MG63 (cell line): ENCODE measurements at regions not wholly inside any gene's neighbourhood (a gene's known extent, or its start where the extent isn't known, plus 50 kb on each side); places are given as distances from the start of the nearest gene placed in this dataset.

ENCODE experiments used
- DNase-seq: peaks from one replicate; pipeline ENCODE4 v3.0.0-alpha.2; 2020
- H3K27me3 ChIP-seq: fragments of 250-450 bp; sonication (Bioruptor Pico); 2 replicates; pipeline ENCODE4 v1.5.1; 2020; ENCODE audit warnings: mild to moderate bottlenecking, moderate library complexity
- H3K36me3 ChIP-seq: fragments of 250-450 bp; sonication (Bioruptor Pico); 2 replicates; pipeline ENCODE4 v1.5.1; 2020; ENCODE audit warnings: mild to moderate bottlenecking, moderate library complexity
- H3K4me3 ChIP-seq: fragments of 250-450 bp; sonication (Bioruptor Pico); 2 replicates; pipeline ENCODE4 v1.5.1; 2020; ENCODE audit warnings: mild to moderate bottlenecking, moderate library complexity
- H3K9me3 ChIP-seq: fragments of 250-450 bp; sonication (Bioruptor Pico); 2 replicates; pipeline ENCODE4 v1.5.1; 2020; ENCODE audit warnings: mild to moderate bottlenecking, moderate library complexity

DNA sequence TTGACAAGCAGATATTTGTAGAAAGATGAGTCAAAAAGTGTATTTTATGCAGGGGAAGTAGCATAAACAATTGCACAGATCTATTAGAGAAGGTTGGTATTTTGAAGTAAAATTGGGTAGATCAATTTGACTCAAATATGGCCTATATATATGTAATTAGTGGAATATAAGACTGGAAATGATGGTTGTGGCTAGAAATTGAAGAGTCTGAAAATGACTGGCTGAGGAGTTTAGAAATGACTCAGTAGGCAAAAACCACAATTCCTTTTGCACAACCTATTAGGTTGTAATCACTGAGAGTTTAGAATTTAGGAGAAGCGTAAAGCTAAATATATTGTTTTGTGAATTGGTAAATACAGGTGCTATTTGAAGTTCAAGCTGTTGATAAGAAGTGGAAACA lies 622.6 kb upstream of the PCDH20 start:
- Histone ChIP-seq H3K4me3 (no peak overlapping the region), H3K9me3 (no peaks in the 10 kb centered on the region), H3K27me3 (no peaks in the 10 kb centered on the region), H3K36me3 (no peaks in the 10 kb centered on the region)
- no peak for DNase-seq

DNA sequence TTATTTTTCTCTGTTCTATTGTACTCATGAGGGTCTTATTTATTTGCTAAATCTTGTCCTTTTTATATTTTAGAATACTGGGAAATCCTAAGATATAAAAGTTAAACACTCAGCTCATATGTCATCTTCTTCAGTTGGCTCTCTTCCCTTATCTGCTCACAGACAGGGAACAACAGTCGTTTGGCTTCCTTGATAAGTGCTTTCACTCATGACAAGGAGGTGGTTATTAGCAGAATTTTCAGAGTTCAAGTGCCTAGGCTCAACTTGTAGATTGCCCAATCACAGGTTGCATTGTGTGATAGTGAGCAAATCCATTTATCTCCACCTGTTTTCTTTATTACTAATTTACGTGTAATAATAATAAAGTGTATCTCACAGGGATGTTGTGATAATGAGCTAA lies 620.3 kb upstream of the PCDH20 start:
- H3K4me3 ChIP-seq: no peak overlapping the region
- no peaks in the 10 kb centered on the region for H3K36me3 ChIP-seq
- H3K9me3 ChIP-seq: no peaks in the 10 kb centered on the region
- DNase-seq: no peak
- no peaks in the 10 kb centered on the region for H3K27me3 ChIP-seq

DNA sequence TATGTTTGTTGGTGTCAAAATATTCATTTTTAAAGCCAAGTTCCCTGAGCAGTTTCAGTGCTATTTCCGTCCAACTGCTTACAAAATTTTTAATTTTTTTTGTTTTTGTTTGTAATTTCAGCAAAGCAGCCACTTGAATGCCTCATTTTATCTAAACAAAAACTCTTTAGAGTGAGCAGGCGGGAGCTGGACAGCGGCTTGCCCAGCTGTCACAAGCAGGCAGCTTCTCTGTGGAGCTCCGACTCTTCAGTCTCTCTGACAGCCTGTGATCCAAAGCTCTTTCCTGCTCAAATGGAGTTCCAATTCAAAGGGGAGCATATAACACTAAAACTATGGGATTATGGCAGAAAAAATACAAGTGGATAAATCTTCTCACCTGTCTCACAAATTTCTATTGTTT lies 618.3 kb upstream of the PCDH20 start:
- DNase-seq: no peak
- no peak overlapping the region for H3K4me3 ChIP-seq
- H3K27me3 ChIP-seq: no peaks in the 10 kb centered on the region
- H3K36me3 ChIP-seq: no peaks in the 10 kb centered on the region
- no peaks in the 10 kb centered on the region for H3K9me3 ChIP-seq

DNA sequence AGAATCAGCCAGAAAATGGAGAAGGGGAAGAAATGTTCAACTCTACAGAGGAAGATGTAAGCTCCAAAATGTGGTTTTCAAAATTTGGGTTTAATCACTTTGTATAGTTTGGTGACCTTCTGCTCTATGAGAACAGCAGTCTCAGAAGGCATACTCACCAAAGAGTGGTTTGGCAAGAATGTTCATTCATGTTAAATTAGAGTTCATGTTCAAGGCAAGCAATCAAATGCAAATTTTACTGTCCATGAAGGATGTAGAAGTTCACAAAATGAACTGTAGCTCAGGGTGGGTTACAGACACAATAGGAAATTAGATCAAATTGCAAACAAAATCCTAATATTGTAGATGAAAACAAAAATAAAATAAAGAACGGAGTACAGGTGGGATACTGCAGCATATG lies 606.7 kb upstream of the PCDH20 start:
- Histone ChIP-seq H3K36me3 (no peaks in the 10 kb centered on the region), H3K4me3 (no peak overlapping the region), H3K27me3 (no peaks in the 10 kb centered on the region), H3K9me3 (no peaks in the 10 kb centered on the region)
- no peak for DNase-seq

DNA sequence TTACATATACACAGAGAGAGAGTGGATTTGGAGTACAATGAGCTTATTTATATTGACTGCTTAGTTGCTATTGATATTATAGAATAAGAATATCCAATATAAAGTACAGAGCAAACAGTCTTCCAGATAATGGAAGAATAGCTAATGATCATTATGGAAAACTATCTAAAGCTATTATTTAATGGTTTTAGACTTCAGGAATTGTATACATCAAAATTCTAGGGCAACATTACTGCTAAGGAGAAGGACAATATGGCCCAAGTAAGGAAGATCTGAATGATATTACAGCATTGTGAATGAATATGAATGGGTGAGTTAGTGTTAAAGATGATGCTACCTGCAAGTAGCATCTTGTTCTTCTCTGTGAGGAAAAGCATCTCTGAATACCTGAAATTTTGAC lies 604.2 kb upstream of the PCDH20 start:
- no peaks in the 10 kb centered on the region for H3K36me3 ChIP-seq
- no peaks in the 10 kb centered on the region for H3K27me3 ChIP-seq
- no peak overlapping the region for H3K4me3 ChIP-seq
- DNase-seq: no peak
- H3K9me3 ChIP-seq: no peaks in the 10 kb centered on the region

DNA sequence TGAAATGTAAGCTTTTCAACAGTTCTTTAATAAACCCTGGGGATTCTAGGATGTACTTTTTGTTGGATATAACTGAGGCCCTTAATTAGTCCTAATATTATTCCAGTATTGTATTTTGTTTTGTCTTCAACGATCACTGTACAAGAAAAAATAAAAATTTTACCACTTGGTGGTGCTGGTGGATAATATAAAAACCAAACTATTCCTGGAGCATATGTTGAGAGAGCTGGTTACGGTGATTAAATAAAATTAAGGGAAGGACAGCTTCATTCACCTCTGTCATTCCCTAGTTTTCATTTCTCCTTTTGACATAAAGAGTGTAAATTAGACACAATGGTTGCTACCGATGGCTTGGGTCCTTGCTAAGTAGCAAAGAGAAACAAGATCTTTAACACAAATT lies 598.6 kb upstream of the PCDH20 start:
- Histone ChIP-seq H3K36me3 (no peaks in the 10 kb centered on the region), H3K9me3 (no peaks in the 10 kb centered on the region), H3K27me3 (no peaks in the 10 kb centered on the region), H3K4me3 (peak overlapping the region; percentile 15; the same call in 1 of the 2 replicates)
- no peak for DNase-seq

DNA sequence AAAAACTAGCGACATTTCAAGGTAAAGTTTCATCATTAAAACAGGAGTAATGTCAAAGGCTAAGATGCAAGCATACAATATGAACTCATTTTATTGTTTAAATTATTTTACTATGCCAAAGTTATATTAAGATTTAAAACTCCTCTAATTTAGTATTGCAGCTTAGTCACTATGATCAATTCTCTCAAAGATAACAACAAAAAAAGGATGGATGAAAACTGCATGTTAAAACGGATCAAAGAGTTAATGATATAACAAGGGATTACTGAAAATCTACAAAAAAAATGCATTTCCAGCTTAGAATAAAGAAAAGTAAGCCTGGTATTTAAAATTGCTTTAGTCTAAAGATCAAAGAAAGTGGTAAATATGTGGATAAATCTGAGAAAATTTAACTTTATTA lies 587.8 kb upstream of the PCDH20 start:
- no peak for DNase-seq
- no peaks in the 10 kb centered on the region for H3K9me3 ChIP-seq
- no peaks in the 10 kb centered on the region for H3K36me3 ChIP-seq
- H3K27me3 ChIP-seq: no peaks in the 10 kb centered on the region
- H3K4me3 ChIP-seq: no peak overlapping the region

DNA sequence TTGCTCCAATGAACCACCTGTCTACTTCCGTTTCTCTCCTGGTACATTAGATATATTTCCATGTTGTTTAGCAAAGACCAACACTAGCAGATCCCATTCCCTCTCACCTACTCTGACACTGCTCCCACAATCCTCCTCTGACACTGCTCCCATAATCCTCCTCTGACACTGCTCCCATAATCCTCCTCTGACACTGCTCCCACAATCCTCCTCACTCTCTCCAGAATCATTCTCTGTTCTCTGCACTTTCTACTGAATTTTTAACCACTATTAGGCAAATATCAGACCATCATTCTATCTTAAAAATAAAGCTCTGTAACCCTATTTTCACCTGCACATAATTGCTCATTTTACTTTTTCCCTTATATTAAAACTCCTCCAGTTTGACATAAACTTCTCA lies 578.5 kb upstream of the PCDH20 start:
- no peak for DNase-seq
- no peak overlapping the region for H3K4me3 ChIP-seq
- no peaks in the 10 kb centered on the region for H3K27me3 ChIP-seq
- no peaks in the 10 kb centered on the region for H3K9me3 ChIP-seq
- no peaks in the 10 kb centered on the region for H3K36me3 ChIP-seq

DNA sequence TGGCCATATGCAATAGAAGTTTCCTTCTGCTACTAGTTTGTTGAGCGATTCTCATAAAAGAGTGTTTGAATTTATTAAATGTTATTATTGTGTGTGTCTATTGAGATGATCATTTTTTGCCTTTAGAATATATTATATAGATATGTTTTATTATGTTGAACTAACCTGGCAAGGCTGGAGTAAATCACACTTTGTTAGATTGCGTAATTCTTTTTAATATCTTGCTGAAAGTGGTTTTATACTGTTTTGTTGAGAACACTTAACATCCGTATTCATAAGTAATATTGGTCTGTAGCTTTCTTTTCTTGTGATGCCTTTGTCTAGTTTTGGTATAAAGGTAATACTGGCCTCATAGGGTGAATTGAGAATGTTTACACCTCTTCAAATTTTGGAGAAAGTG lies 574.3 kb upstream of the PCDH20 start:
- no peak overlapping the region for H3K4me3 ChIP-seq
- H3K9me3 ChIP-seq: no peaks in the 10 kb centered on the region
- no peaks in the 10 kb centered on the region for H3K36me3 ChIP-seq
- no peak for DNase-seq
- no peaks in the 10 kb centered on the region for H3K27me3 ChIP-seq

DNA sequence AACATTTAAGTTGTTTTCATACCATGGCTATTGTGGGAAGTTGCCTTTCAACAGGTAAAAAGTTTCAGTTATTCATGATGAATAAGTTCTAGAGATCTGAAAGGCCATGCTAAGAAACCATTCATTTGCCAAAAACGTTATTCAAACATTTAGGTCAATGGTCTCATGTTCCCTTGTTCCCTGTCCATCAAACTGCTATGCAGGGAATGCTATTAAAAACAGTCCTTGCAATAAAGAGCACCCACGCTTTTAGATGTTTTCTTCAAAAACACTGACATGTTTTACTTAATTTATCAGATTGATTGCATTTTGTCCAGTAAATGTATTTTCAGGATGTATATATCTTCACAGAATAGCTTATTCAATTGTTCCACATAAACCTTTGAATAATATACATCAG lies 573.2 kb upstream of the PCDH20 start:
- no peaks in the 10 kb centered on the region for H3K36me3 ChIP-seq
- H3K4me3 ChIP-seq: no peak overlapping the region
- DNase-seq: no peak

DNA sequence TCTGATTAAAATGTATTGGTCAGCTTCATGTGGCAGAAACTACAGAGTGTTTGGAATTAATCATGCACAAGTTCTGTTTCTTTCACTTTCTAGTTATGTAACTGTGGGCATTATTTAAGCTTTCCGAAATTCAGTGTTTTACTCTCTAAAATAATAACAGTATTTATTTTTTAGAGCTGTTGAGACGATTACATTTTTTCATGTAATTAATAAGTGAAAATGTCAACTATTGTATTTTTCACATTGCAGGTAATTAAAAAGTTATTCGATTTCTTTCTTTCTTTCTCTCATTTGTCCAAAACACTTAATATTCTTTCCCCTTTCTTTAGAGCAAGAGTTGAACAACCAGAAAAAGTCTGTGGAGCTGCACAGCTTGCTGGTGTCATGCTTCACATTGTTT lies 559.4 kb upstream of the PCDH20 start:
- Histone ChIP-seq H3K9me3 (no peaks in the 10 kb centered on the region), H3K4me3 (no peak overlapping the region), H3K27me3 (no peaks in the 10 kb centered on the region), H3K36me3 (no peaks in the 10 kb centered on the region)
- no peak for DNase-seq

More for the DNA sequence above, 573.2 kb upstream of the PCDH20 start:
- no peaks in the 10 kb centered on the region for H3K27me3 ChIP-seq
- no peaks in the 10 kb centered on the region for H3K9me3 ChIP-seq

DNA sequence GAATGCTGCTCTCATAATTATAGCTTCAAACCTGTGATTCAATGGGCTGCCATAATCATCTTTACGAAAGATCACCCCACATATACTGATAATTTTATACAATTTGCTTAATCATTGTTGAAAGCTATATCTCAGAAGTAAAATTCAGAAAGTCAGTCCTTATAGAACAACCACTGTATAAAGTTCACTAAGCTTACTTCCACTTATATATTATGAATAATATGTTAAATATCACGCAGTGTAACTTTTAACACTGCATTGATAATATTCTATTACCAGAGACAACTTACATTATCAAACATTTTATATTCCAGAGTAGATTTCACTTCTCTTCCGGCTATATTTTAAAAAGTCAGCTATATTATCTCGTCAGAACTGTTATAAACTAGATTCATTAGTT lies 550.1 kb upstream of the PCDH20 start:
- no peaks in the 10 kb centered on the region for H3K9me3 ChIP-seq
- no peaks in the 10 kb centered on the region for H3K27me3 ChIP-seq
- no peak overlapping the region for H3K4me3 ChIP-seq
- no peak for DNase-seq
- no peaks in the 10 kb centered on the region for H3K36me3 ChIP-seq

DNA sequence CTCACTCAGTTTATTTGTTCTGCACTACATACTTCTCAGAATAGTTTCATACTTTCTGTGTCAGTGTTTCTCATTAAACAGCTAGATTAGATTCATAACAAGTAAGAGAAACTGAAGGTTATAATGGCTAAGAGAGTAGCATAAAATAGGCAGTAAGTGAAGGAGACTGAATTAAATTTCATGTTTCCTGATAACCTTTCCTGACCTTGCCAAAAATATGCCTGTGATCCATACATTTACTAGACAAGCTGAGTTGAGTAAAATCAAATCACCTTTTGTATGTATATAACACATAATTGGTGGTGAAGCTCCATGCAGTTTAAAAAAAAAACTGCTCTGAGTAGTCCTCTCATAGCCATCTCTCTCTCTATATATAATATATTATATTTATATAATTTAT lies 545.3 kb upstream of the PCDH20 start:
- no peaks in the 10 kb centered on the region for H3K27me3 ChIP-seq
- H3K4me3 ChIP-seq: no peak overlapping the region
- DNase-seq: no peak
- no peaks in the 10 kb centered on the region for H3K36me3 ChIP-seq
- no peaks in the 10 kb centered on the region for H3K9me3 ChIP-seq

DNA sequence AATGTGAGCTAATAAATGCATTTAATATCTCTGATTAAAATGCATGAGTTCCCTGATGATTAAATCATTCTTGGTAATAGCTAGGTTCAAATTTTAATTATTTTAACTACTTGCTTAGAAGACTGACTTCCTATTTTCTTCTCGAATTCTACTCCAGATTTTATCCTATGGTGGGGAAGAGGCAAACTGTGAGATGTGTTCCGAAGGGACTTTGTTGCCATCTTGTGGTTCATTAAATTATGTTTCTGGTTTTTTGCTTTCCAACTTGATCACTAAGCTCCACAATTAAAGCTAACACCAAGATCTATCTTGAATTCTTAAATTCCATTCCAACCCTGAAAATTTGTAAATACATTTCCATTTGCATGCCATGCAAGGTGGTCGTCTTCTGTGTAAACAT lies 538.4 kb upstream of the PCDH20 start:
- DNase-seq: no peak
- Histone ChIP-seq H3K4me3 (no peak overlapping the region), H3K9me3 (no peaks in the 10 kb centered on the region), H3K36me3 (no peaks in the 10 kb centered on the region), H3K27me3 (no peaks in the 10 kb centered on the region)

DNA sequence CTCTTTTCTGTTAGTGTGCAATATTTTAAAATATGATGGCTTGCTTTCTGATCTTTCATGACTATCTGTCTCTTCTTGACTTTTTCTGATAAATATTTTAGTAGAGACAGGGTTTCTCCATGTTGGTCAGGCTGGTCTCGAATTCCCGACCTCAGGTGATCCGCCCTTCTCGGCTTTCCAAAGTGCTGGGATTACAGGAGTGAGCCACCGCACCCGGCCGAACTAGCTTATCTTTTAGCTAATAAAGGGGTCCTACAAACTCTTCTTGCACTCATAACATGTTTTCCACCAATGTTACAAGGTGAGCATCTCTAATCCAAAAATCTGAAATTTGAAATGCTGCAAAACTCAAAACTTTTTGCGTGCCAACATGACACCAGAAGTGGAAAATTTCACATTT lies 535.2 kb upstream of the PCDH20 start:
- Histone ChIP-seq H3K27me3 (no peaks in the 10 kb centered on the region), H3K9me3 (no peaks in the 10 kb centered on the region), H3K4me3 (no peak overlapping the region), H3K36me3 (no peaks in the 10 kb centered on the region)
- no peak for DNase-seq

DNA sequence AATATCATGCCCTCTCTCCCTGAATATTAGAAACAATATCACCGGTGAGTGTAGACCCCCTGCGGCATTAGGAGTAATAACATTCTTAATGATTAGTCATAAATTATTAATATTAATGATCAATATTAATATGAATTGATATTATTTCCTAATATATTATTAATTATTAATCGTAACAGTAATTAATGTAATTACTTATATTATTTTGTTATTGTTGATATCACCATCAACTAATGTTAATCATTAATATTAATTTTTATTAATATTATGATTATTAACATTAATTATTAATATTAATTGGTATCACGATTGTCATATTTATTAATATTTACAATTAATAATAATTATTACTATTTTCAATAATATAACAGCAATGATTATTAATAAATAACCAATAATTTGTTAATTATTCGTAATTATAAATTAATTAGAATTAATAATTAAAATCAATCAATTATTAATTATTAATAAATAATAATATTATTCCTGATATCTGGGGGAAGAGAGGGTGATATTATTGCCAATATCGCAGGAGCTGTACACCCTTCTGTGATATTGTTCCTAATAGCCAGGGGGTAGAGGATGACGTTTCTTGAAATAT lies 528.8 kb upstream of the PCDH20 start:
- Histone ChIP-seq H3K4me3 (no peak overlapping the region), H3K36me3 (no peaks in the 10 kb centered on the region), H3K27me3 (no peaks in the 10 kb centered on the region), H3K9me3 (no peaks in the 10 kb centered on the region)
- DNase-seq: no peak

DNA sequence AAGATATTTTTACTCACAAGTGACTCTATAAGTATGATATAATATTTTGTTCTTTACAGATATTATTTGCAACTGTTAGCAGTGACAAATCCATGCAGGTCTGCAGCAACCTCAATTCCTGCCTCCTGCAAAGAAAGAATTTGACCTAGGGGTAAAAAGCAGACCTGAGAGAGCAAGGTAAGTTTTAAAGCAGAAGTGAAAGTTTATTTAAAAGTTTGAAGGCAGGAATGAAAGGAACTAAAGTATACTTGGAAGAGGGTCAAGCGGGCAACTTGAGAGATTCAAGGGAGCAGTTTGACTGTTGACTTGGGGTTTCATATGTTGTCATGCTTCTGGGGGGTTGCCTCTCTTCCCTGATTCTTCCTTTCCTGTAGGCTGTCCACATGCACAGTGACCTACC lies 520.1 kb upstream of the PCDH20 start:
- H3K36me3 ChIP-seq: no peaks in the 10 kb centered on the region
- H3K4me3 ChIP-seq: no peak overlapping the region
- no peaks in the 10 kb centered on the region for H3K9me3 ChIP-seq
- DNase-seq: no peak
- no peaks in the 10 kb centered on the region for H3K27me3 ChIP-seq

DNA sequence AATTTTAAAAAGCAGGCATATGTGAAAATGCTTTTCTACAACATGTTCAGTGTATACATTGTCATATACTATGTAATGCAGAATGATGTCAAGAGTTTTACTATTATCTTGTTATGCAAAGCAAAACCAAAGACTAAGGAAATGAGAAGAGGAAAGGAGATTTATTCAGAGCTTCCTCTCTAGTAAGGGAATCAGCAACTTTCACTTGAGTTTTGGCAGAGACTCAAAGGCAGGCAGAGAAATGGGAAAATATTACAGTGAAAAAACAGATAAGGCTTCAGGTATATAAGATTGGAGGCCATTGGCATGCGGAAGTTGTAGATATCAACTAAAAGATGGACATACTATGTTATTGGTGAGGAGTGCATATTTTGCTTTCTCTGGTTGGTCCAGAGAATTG lies 512.0 kb upstream of the PCDH20 start:
- DNase-seq: no peak
- Histone ChIP-seq H3K4me3 (no peak overlapping the region), H3K36me3 (no peaks in the 10 kb centered on the region), H3K9me3 (no peaks in the 10 kb centered on the region), H3K27me3 (no peaks in the 10 kb centered on the region)

DNA sequence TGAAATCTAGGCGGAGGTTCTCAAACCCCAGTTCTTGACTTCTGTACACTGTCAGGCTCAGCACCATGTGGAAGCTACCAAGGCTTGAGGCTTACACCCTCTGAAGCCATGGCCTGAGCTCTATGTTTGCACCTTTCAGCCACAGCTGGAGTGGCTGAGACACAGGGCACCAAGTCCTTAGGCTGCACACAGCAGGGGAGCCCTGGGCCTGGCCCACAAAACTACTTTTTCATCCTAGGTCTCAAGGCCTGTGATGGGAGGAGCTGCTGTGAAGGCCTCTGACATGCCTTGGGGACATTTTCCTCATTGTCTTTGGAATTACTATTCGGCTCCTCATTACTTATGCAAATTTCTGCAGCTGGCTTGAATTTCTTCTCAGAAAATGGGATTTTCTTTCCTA lies 503.2 kb upstream of the PCDH20 start:
- no peaks in the 10 kb centered on the region for H3K36me3 ChIP-seq
- no peaks in the 10 kb centered on the region for H3K27me3 ChIP-seq
- no peak overlapping the region for H3K4me3 ChIP-seq
- H3K9me3 ChIP-seq: no peaks in the 10 kb centered on the region
- no peak for DNase-seq
